Stimulated activated CD4-positive, alpha-beta T cell treated with anti-CD3 and anti-CD28 coated beads, Interleukin-4, amount 100 ng/mL, for 4 hours (primary cell): ENCODE measurements at regions not wholly inside any gene's neighbourhood (a gene's known extent, or its start where the extent isn't known, plus 50 kb on each side); places are given as distances from the start of the nearest gene placed in this dataset.
A peak's percentile ranks its signal among the peaks of the same experiment; 100 is the strongest.

ENCODE experiments used
- DNase-seq, 2 experiments: peaks; one replicate each; pipeline ENCODE4 v3.0.0-alpha.2; 2020

GRCh38 chr20:20877079-20877478 lies 164.6 kb upstream of the RALGAPA2 start:
- no peak for DNase-seq

GRCh38 chr20:20875716-20876115 lies 163.3 kb upstream of the RALGAPA2 start:
- DNase-seq = no peak

GRCh38 chr20:20872428-20872827 lies 160.0 kb upstream of the RALGAPA2 start:
- no peak for DNase-seq

GRCh38 chr20:20869161-20869775 lies 156.8 kb upstream of the RALGAPA2 start:
- no peak for DNase-seq

GRCh38 chr20:20864351-20865096 lies 152.1 kb upstream of the RALGAPA2 start:
- no peak for DNase-seq

GRCh38 chr20:20860078-20860806 lies 147.8 kb upstream of the RALGAPA2 start:
- DNase-seq = peak; percentile 71 to 85

- no peak for DNase-seq
Measured at GRCh38 chr20:20859510-20859909, 147.1 kb upstream of the RALGAPA2 start.

- no peak for DNase-seq
Measured at GRCh38 chr20:20856956-20857355, 144.5 kb upstream of the RALGAPA2 start.

- DNase-seq = no peak
Measured at GRCh38 chr20:20856306-20856705, 143.9 kb upstream of the RALGAPA2 start.

- DNase-seq = no peak
Measured at GRCh38 chr20:20851385-20851784, 138.9 kb upstream of the RALGAPA2 start.

- DNase-seq = no peak
Measured at GRCh38 chr20:20850407-20850806, 138.0 kb upstream of the RALGAPA2 start.

GRCh38 chr20:20849161-20849560 lies 136.7 kb upstream of the RALGAPA2 start:
- DNase-seq = no peak

- DNase-seq = no peak
Measured at GRCh38 chr20:20847814-20848213, 135.4 kb upstream of the RALGAPA2 start.

GRCh38 chr20:20843982-20844381 lies 131.5 kb upstream of the RALGAPA2 start:
- no peak for DNase-seq

GRCh38 chr20:20839771-20840170 lies 127.3 kb upstream of the RALGAPA2 start:
- no peak for DNase-seq

GRCh38 chr20:20837574-20838021 lies 125.2 kb upstream of the RALGAPA2 start:
- DNase-seq = peak in 1 of 2 experiments; percentile 24

GRCh38 chr20:20836836-20837235 lies 124.4 kb upstream of the RALGAPA2 start:
- DNase-seq = no peak

GRCh38 chr20:20835897-20836296 lies 123.5 kb upstream of the RALGAPA2 start:
- DNase-seq = no peak

- no peak for DNase-seq
Measured at GRCh38 chr20:20834008-20834407, 121.6 kb upstream of the RALGAPA2 start.

- DNase-seq = no peak
Measured at GRCh38 chr20:20832715-20833114, 120.3 kb upstream of the RALGAPA2 start.

- DNase-seq = no peak
Measured at GRCh38 chr20:20831794-20832193, 119.3 kb upstream of the RALGAPA2 start.

- no peak for DNase-seq
Measured at GRCh38 chr20:20829681-20830080, 117.2 kb upstream of the RALGAPA2 start.

GRCh38 chr20:20827992-20828597 lies 115.7 kb upstream of the RALGAPA2 start:
- DNase-seq = no peak
